GM21576 (cell line): ENCODE measurements at regions not wholly inside any gene's neighbourhood (a gene's known extent, or its start where the extent isn't known, plus 50 kb on each side); places are given as distances from the start of the nearest gene placed in this dataset.
"Not testable (repeated sequence)": the region's sequence is repeated elsewhere in the genome, so short reads cannot be mapped to it uniquely, and the experiment has no call there.

Experiments
- ATAC-seq: cut with Tn5 transposase; IDR thresholded peaks from one replicate; pipeline ENCODE4 v1.9.1; 2021; ENCODE audit warnings: mild to moderate bottlenecking, moderate library complexity; ENCODE audit not compliant: unreplicated experiment

- ATAC-seq: no peak
Observed at GRCh38 chr13:62483774-62484173, 1068.1 kb upstream of the PCDH20 start.

- no peak for ATAC-seq
Observed at GRCh38 chr13:62482351-62482750, 1066.7 kb upstream of the PCDH20 start.

- no peak for ATAC-seq
Observed at GRCh38 chr13:62473944-62474237, 1058.2 kb upstream of the PCDH20 start.

- ATAC-seq: no peak
Observed at GRCh38 chr13:62473190-62473943, 1057.7 kb upstream of the PCDH20 start.

GRCh38 chr13:62453761-62454160 lies 1038.1 kb upstream of the PCDH20 start:
- no peak for ATAC-seq

GRCh38 chr13:62450759-62451158 lies 1035.1 kb upstream of the PCDH20 start:
- ATAC-seq: no peak

- ATAC-seq: not testable (repeated sequence)
Observed at GRCh38 chr13:62447771-62448382, 1032.2 kb upstream of the PCDH20 start.

GRCh38 chr13:62444805-62445204 lies 1029.2 kb upstream of the PCDH20 start:
- ATAC-seq: no peak

GRCh38 chr13:62434081-62434480 lies 1018.4 kb upstream of the PCDH20 start:
- no peak for ATAC-seq

GRCh38 chr13:62433660-62434059 lies 1018.0 kb upstream of the PCDH20 start:
- ATAC-seq: no peak

- ATAC-seq: no peak
Observed at GRCh38 chr13:62432906-62433305, 1017.3 kb upstream of the PCDH20 start.

- no peak for ATAC-seq
Observed at GRCh38 chr13:62432295-62432694, 1016.6 kb upstream of the PCDH20 start.

GRCh38 chr13:62431852-62432251 lies 1016.2 kb upstream of the PCDH20 start:
- no peak for ATAC-seq

GRCh38 chr13:62418872-62419271 lies 1003.2 kb upstream of the PCDH20 start:
- ATAC-seq: no peak

- ATAC-seq: no peak
Observed at GRCh38 chr13:62418376-62418775, 1002.7 kb upstream of the PCDH20 start.

- no peak for ATAC-seq
Observed at GRCh38 chr13:62407871-62408270, 992.2 kb upstream of the PCDH20 start.

- no peak for ATAC-seq
Observed at GRCh38 chr13:62388515-62388914, 972.9 kb upstream of the PCDH20 start.

- no peak for ATAC-seq
Observed at GRCh38 chr13:62387647-62388046, 972.0 kb upstream of the PCDH20 start.

- ATAC-seq: not testable (repeated sequence)
Observed at GRCh38 chr13:62379241-62379640, 963.6 kb upstream of the PCDH20 start.

GRCh38 chr13:62377838-62378237 lies 962.2 kb upstream of the PCDH20 start:
- no peak for ATAC-seq

GRCh38 chr13:62375653-62376052 lies 960.0 kb upstream of the PCDH20 start:
- no peak for ATAC-seq

GRCh38 chr13:62371737-62372136 lies 956.1 kb upstream of the PCDH20 start:
- ATAC-seq: no peak

- ATAC-seq: not testable (repeated sequence)
Observed at GRCh38 chr13:62367971-62368370, 952.3 kb upstream of the PCDH20 start.
